Central memory CD8-positive, alpha-beta T cell (primary cell): ENCODE measurements at regions not wholly inside any gene's neighbourhood (a gene's known extent, or its start where the extent isn't known, plus 50 kb on each side); places are given as distances from the start of the nearest gene placed in this dataset.
A peak's percentile ranks its signal among the peaks of the same experiment; 100 is the strongest.
"Not testable (repeated sequence)": the region's sequence is repeated elsewhere in the genome, so short reads cannot be mapped to it uniquely, and the experiment has no call there.

Experiments
- ATAC-seq: fragments of 150-1000 bp; cut with Tn5 transposase; replicated peaks from 2 replicates; pipeline ENCODE4 v1.10.0; 2022; ENCODE audit warnings: mild to moderate bottlenecking, moderate FRiP score, moderate number of reproducible peaks; ENCODE audit not compliant: poor library complexity, severe bottlenecking; ENCODE audit errors: extremely low read depth
- DNase-seq, 2 donors: peaks; one replicate each; pipeline ENCODE4 v3.0.0; 2021; ENCODE audit warnings: low spot score in 2 of 2
- H3K27ac Mint-ChIP-seq: one replicate; pipeline ENCODE4 v1.8.0; 2022; ENCODE audit warnings: low read depth, mild to moderate bottlenecking, moderate library complexity, mixed read lengths
- H3K27me3 Mint-ChIP-seq: one replicate; pipeline ENCODE4 v1.8.0; 2022; ENCODE audit warnings: mixed read lengths
- H3K36me3 Mint-ChIP-seq: one replicate; pipeline ENCODE4 v1.8.0; 2022; ENCODE audit warnings: mild to moderate bottlenecking, moderate library complexity, mixed read lengths; ENCODE audit not compliant: insufficient read depth
- H3K4me1 Mint-ChIP-seq: one replicate; pipeline ENCODE4 v1.8.0; 2022; ENCODE audit warnings: mixed read lengths
- H3K4me3 Mint-ChIP-seq: one replicate; pipeline ENCODE4 v1.8.0; 2022; ENCODE audit warnings: mild to moderate bottlenecking, moderate library complexity, mixed read lengths
- H3K9me3 Mint-ChIP-seq: one replicate; pipeline ENCODE4 v1.8.0; 2022; ENCODE audit warnings: mixed read lengths

GRCh38 chr15:30470601-30471365, 56.7 kb upstream of the GOLGA8R start:
- not testable (repeated sequence) for H3K4me1 Mint-ChIP-seq, H3K9me3 Mint-ChIP-seq, H3K27me3 Mint-ChIP-seq, H3K36me3 Mint-ChIP-seq, H3K4me3 Mint-ChIP-seq, H3K27ac Mint-ChIP-seq
- peak; percentile 44 to 47 for DNase-seq
- peak; percentile 75 for ATAC-seq

DNA sequence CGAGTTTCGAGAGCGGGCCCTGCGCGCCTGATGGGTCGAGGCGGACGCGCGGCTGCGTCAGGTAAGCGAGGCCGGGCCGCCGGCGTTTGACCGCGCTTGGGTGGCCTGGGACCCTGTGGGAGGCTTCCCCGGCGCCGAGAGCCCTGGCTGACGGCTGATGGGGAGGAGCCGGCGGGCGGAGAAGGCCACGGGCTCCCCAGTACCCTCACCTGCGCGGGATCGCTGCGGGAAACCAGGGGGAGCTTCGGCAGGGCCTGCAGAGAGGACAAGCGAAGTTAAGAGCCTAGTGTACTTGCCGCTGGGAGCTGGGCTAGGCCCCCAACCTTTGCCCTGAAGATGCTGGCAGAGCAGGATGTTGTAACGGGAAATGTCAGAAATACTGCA, 57.3 kb upstream of the GOLGA8R start:
- not testable (repeated sequence) for H3K4me1 Mint-ChIP-seq, H3K4me3 Mint-ChIP-seq, H3K9me3 Mint-ChIP-seq, H3K27ac Mint-ChIP-seq, DNase-seq, H3K27me3 Mint-ChIP-seq, H3K36me3 Mint-ChIP-seq
- peak; percentile 17 for ATAC-seq

GRCh38 chr15:30471817-30472551, 57.9 kb upstream of the GOLGA8R start:
- ATAC-seq, result peak; percentile 55
- not testable (repeated sequence) for H3K27me3 Mint-ChIP-seq, H3K27ac Mint-ChIP-seq, H3K9me3 Mint-ChIP-seq, DNase-seq, H3K4me3 Mint-ChIP-seq, H3K4me1 Mint-ChIP-seq, H3K36me3 Mint-ChIP-seq

DNA sequence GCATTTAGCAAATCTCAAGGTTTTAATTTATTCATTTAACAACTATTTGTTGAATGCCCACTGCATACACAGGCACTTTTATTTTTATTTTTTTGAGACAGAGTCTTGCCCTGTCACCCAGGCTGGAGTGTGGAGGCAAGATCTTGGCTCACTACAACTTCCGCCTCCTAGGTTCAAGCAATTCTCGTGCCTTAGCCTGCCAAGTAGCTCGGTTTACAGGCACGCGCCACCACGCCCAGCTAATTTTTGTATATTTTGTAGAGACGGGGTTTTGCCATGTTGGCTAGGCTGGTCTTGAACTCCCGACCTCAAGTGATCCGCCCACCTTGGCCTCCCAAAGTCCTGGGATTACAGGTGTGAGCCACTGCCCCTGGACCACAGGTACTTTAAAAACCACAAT, 67.0 kb upstream of the GOLGA8Q start:
- not testable (repeated sequence) for H3K4me1 Mint-ChIP-seq, H3K4me3 Mint-ChIP-seq, H3K27me3 Mint-ChIP-seq, DNase-seq, H3K9me3 Mint-ChIP-seq, H3K27ac Mint-ChIP-seq, ATAC-seq
- H3K36me3 Mint-ChIP-seq, result peaks cover 23% of the 10 kb centered on the region

DNA sequence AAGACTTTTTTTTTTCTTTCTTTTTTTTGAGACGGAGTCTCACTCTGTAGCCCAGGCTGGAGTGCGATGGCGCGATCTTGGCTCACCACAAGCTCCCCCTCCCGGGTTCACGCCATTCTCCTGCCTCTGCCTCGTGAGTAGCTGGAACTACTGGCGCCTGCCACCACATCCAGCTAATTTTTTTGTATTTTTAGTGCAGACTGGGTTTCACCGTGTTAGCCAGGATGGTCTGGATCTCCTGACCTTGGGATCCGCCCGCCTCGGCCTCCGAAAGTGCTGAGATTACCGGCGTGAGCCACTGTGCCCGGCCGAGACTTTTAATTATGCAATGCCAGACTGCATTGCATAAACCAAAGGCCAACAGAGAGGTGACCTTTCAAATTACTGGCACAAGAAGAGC, 62.6 kb upstream of the GOLGA8Q start:
- not testable (repeated sequence) for DNase-seq, ATAC-seq, H3K27ac Mint-ChIP-seq, H3K9me3 Mint-ChIP-seq, H3K4me3 Mint-ChIP-seq, H3K4me1 Mint-ChIP-seq, H3K27me3 Mint-ChIP-seq
- peaks cover 21% of the 10 kb centered on the region for H3K36me3 Mint-ChIP-seq

DNA sequence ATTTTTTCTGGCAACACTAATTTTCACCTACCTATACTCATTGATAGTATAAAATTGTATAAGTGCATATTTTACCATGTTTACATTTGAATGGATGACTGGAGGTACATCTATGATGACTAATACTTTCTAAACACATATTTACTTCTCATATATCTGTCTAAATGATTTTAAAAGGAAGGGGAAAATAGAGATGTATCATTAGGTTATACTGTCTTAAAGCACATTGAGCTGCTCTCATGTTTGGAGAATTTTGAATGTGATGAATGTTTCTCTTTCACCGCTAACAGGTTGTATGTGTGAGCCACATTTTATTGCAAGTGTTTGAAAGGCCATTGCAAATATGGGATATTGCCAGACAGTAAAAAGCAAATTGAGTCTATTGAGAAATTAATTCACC, 61.5 kb upstream of the GOLGA8Q start:
- H3K4me3 Mint-ChIP-seq, H3K27ac Mint-ChIP-seq, H3K27me3 Mint-ChIP-seq, H3K9me3 Mint-ChIP-seq, ATAC-seq, H3K4me1 Mint-ChIP-seq, DNase-seq: not testable (repeated sequence)
- H3K36me3 Mint-ChIP-seq, result peaks cover 17% of the 10 kb centered on the region

DNA sequence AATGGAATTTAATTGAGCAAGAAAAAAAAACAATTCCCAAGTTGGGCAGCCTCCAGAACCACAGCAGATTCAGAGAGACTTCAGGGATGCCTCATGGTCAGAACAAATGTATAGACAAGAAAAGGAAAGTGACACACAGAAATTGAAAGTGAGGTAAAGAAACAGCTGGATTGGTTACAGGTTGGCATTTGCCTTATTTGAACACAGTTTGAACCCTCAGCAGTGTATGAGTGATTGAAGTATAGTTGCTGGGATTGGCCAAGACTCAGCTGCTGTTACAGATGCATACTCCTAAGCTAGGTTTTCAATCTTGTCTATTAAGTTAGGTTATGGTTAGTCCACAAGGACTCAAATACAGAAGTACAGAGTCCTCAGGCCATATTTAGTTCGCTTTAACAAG, 57.9 kb upstream of the GOLGA8Q start:
- H3K4me3 Mint-ChIP-seq, result not testable (repeated sequence)

GRCh38 chr15:30497275-30497674, 54.6 kb upstream of the GOLGA8Q start:
- not testable (repeated sequence) for DNase-seq, H3K9me3 Mint-ChIP-seq, H3K36me3 Mint-ChIP-seq, H3K27me3 Mint-ChIP-seq, H3K4me3 Mint-ChIP-seq, H3K27ac Mint-ChIP-seq, ATAC-seq, H3K4me1 Mint-ChIP-seq

More for the DNA sequence above, 57.9 kb upstream of the GOLGA8Q start:
- H3K36me3 Mint-ChIP-seq, ATAC-seq, H3K27me3 Mint-ChIP-seq, H3K9me3 Mint-ChIP-seq, DNase-seq, H3K27ac Mint-ChIP-seq, H3K4me1 Mint-ChIP-seq: not testable (repeated sequence)

DNA sequence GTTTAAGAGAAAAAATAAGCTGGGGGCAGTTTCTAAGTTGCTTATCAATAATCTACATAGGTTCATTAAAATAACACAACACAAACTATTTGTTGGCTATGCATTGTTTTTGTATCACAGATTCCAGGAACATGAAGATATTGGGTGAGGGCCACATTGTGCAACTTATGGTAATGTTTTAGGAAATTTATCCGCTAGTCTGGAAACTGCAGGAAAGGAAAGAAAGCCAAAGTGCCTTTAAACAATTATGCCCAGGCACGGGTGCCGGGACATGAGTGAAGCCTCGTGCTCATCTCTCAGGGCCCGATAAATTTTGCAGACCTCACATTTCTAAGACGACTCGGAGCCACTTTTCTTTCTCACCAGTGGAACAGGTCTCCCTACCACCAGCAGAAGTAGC, 52.6 kb upstream of the GOLGA8Q start:
- not testable (repeated sequence) for H3K27me3 Mint-ChIP-seq, H3K4me1 Mint-ChIP-seq, H3K9me3 Mint-ChIP-seq, H3K4me3 Mint-ChIP-seq, H3K27ac Mint-ChIP-seq, DNase-seq, H3K36me3 Mint-ChIP-seq, ATAC-seq

- H3K36me3 Mint-ChIP-seq, H3K27ac Mint-ChIP-seq, ATAC-seq, DNase-seq, H3K27me3 Mint-ChIP-seq, H3K4me3 Mint-ChIP-seq, H3K4me1 Mint-ChIP-seq, H3K9me3 Mint-ChIP-seq: not testable (repeated sequence)
These were observed 51.3 kb upstream of the GOLGA8Q start for GRCh38 chr15:30500511-30500910.
